SHP77 treated with DMSO at 0.1 percent for 48 hours (cell line): ENCODE measurements at regions not wholly inside any gene's neighbourhood (a gene's known extent, or its start where the extent isn't known, plus 50 kb on each side); places are given as distances from the start of the nearest gene placed in this dataset.
A peak's percentile ranks its signal among the peaks of the same experiment; 100 is the strongest.

Source experiments
- DNase-seq: peaks from one replicate; lab custom pipeline; 2025; lab: John Stamatoyannopoulos, UW

- DNase-seq = no peak
These were observed 72.6 kb upstream of the CAPRIN2 start for GRCh38 chr12:30827101-30828066.

GRCh38 chr12:30826276-30826675, 71.5 kb upstream of the CAPRIN2 start:
- DNase-seq = no peak

- no peak for DNase-seq
These were observed 70.6 kb upstream of the CAPRIN2 start for GRCh38 chr12:30825341-30825740.

- no peak for DNase-seq
These were observed 69.6 kb upstream of the CAPRIN2 start for GRCh38 chr12:30824311-30824710.

- no peak for DNase-seq
These were observed 69.0 kb upstream of the CAPRIN2 start for GRCh38 chr12:30823764-30824163.

GRCh38 chr12:30823156-30823699, 68.5 kb upstream of the CAPRIN2 start:
- no peak for DNase-seq

- DNase-seq = peak; percentile 69
These were observed 67.8 kb upstream of the CAPRIN2 start for GRCh38 chr12:30822385-30823155.

GRCh38 chr12:30820406-30820946, 65.7 kb upstream of the CAPRIN2 start:
- DNase-seq = no peak

- DNase-seq = no peak
These were observed 63.8 kb upstream of the CAPRIN2 start for GRCh38 chr12:30818562-30818961.

GRCh38 chr12:30816742-30817465, 62.2 kb upstream of the CAPRIN2 start:
- DNase-seq = no peak

GRCh38 chr12:30814295-30814655, 59.5 kb upstream of the CAPRIN2 start:
- DNase-seq = no peak

- no peak for DNase-seq
These were observed 59.0 kb upstream of the CAPRIN2 start for GRCh38 chr12:30813525-30814294.

- no peak for DNase-seq
These were observed 57.2 kb upstream of the CAPRIN2 start for GRCh38 chr12:30811966-30812365.

GRCh38 chr12:30810918-30811317, 56.2 kb upstream of the CAPRIN2 start:
- no peak for DNase-seq

GRCh38 chr12:30807695-30808034, 52.9 kb upstream of the CAPRIN2 start:
- no peak for DNase-seq

GRCh38 chr12:30806989-30807694, 52.4 kb upstream of the CAPRIN2 start:
- DNase-seq = peak; percentile 81

GRCh38 chr12:30805959-30806358, 51.2 kb upstream of the CAPRIN2 start:
- DNase-seq = no peak
